Activated naive CD4-positive, alpha-beta T cell treated with Interleukin-2 at 50 U/mL for 16 hours (primary cell): ENCODE measurements at regions not wholly inside any gene's neighbourhood (a gene's known extent, or its start where the extent isn't known, plus 50 kb on each side); places are given as distances from the start of the nearest gene placed in this dataset.
"Not testable (repeated sequence)": the region's sequence is repeated elsewhere in the genome, so short reads cannot be mapped to it uniquely, and the experiment has no call there.

ENCODE experiments used
- DNase-seq: peaks from one replicate; pipeline ENCODE4 v3.0.0-alpha.2; 2020

DNA sequence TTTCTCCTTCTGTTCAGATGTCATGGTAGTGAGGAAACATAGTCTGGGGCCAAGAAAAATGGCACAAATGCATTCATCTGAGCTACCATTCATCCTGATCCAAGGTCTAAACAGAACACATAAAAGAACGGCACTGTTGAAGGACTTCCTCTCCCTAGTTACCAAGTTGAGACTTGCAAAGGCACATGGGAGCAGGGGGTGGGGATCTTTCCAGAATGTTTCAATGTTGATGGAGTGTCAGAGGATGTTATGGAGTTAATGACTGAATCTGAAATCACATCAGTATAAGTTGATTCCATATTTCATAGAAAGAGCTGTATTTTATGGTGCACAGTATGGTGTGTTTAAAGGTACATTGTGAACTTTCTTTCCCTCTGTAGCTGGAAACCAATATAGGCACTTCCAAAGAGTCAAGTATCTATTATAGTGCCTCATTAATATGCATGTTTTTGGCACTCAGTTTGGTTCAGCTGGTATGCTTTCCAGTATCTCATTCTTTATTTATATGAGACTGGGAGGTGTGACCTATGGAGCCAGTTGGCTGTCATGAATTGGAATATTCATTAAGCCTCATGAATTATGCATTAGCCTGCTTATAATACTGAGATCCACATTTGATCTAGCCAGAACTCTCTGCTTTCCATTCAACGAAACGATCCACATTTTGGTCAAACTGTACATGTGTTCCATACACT, 603.0 kb downstream of the NR2F1-AS1 start:
- no peak for DNase-seq

DNA sequence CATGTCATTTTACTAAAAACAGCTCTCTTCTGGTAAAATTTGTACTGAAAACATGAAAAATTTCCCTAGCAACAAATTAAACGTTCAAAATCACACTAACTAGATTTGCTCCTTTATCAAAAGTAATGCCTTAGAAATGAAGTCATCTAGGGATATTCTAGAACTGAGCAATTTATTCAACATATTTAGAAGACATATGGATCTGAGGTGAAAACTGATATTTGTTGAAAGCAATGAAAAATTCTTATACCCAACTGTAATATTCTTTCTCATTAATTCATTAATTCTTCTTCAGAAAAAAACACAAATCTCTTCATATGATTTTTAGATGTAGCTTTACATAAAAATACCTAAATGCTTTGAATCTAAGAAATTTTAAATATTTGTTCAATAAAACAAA, 604.9 kb downstream of the NR2F1-AS1 start:
- DNase-seq, result no peak

DNA sequence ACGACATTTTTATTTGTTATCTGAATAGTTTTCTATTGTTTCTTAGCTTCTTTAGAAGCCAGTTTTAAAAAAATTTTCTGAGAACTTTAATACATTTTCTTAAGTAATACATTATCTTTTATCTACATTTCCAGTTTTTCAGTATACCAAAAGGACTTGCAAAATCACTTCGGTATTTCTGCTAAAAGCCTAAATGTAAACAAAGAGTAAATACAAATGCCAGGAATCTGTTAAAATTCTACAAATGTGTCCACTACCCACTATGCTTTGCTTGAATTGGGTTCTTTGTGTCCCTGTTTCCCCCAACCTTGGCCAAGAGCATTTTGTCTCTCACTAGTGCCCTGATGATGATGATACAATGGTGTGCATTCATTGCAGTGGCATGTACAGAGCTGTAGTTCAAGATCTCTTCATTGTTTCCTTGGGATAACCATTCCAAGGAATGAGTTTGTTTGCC, 611.2 kb downstream of the NR2F1-AS1 start:
- no peak for DNase-seq

DNA sequence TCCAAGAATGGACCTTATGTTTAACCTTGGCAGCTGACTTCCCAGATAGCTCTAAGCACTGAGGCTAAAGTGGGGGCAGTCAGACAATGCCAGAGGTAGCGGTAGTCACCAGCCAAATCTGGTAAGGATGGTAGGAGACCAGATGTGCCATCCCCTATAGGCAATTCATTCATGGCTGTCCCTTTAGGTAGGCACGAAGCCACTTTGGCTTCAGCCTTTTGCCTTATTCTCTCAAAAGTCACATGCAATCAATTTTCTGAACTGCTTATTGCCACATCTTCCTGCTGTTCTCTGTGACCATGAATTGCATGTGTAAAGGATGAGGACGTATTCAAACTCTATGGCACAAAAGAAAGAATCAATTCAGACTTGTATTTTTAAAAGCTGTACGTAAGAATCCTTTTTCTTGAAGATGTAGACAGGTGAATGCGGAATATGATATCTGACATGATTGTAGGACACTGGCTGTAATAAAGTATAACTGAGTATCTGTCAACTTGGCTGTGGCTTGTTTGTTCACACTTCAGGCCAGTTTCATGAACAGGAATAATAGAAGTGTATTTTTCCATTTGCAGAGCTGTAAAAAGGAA, 611.7 kb downstream of the NR2F1-AS1 start:
- DNase-seq, result no peak

DNA sequence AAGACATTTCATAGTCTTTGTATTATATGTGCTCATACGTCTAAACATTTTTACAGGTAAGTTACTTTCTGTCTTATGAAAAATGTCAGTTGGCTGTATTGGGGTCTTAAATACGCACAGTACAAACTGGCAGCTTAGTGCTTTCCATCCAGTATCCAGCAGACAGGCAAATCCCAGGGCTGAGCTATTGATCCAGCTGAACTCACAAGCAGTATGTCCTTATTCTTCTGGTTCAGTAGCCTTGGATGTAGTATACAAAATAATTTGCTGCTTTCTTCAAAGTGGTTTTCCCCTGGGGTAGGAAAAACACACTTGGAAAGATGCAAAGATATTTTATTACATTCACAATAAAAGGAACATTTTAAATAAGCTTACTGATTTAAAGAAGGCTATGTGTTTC, 617.2 kb downstream of the NR2F1-AS1 start:
- no peak for DNase-seq

DNA sequence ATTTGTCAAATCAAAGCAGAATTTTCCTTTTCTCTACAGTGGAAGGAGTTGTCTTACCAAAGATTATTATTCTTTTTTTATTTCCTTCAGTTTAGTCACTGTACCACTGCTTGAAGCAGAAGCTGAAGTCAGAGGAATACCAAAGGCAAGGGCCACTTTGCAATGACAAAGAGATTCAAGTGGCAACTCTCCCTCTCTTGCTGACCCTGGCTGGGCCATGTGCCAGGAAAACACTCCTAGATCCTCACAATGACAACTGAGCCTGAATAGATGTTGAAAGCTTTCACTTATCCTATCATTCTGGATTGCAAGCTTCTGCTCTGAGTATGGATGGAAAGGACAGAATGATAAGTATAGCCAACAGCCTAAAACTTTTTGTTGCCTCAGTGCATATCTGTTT, 618.3 kb downstream of the NR2F1-AS1 start:
- DNase-seq, result no peak

DNA sequence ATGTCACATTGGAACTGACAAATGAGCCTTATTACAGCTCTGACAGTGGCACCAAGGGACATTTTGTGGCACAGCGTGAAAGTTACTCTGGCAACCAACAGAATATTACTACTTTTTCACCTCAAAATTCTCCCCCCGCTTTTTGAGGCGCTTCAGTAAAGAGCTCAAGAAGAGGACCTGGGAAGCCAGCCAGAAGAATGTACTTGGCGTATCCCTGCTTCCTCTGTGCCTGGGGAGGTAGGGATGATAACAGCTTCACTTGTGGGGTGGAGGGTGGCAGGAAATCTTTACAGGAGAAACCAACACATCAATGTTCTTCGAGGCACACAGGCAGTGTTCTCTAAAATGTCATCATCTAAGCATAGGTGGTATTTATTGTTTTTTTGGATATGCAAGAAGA, 624.1 kb downstream of the NR2F1-AS1 start:
- no peak for DNase-seq

DNA sequence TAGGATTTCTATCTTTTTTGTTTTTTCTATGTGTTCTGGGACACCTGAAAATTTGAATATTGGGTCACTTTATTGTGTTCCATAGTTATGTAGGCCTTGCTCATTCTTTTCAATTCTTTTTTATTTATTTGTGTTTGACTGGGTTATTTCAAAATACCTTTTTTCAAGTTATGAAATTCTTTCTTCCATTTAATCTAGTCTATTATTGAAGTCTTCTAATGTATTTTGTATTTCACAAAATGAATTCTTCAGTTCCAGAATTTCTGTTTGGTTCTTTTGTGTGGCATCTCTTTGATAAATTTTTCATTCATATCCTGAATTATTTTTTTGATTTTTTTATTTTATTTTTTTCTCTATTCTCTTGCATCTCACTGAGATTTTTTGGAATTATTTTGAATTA, 628.8 kb downstream of the NR2F1-AS1 start:
- DNase-seq, result no peak

DNA sequence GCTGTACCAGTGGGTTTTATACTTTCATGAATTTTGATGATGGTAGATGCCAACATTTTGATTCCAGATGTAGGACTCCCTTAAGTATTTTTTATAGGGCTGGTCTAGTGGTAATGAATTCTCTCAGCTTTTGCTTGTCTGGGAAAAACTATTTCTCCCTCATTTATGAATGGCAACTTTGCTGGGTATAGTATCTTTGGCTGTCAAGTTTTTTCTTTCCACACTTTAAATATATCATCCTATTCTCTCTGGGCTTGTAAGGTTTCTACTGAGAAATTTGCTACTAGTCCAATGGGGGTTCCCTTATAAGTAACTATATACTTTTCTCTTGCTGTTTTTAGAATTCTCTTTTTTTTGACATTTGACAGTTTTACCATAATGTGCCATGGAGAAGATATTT, 629.3 kb downstream of the NR2F1-AS1 start:
- no peak for DNase-seq

DNA sequence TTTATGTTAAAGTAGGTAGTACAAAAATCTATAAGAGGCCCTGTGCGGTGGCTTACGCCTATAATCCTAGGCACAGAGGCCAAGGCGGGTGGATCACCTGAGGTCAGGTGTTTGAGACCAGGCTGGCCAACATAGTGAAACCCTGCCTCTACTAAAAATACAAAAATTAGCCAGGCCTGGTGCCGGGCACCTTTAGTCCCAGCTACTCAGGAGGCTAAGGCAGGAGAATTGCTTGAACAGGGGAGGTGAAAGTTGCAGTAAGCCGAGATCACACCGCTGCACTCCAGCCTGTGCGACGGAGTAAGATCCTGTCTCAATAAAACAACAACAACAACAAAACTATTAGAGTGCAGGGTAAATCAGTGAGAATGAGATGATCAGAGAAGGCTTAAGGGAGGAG, 634.5 kb downstream of the NR2F1-AS1 start:
- DNase-seq, result no peak

DNA sequence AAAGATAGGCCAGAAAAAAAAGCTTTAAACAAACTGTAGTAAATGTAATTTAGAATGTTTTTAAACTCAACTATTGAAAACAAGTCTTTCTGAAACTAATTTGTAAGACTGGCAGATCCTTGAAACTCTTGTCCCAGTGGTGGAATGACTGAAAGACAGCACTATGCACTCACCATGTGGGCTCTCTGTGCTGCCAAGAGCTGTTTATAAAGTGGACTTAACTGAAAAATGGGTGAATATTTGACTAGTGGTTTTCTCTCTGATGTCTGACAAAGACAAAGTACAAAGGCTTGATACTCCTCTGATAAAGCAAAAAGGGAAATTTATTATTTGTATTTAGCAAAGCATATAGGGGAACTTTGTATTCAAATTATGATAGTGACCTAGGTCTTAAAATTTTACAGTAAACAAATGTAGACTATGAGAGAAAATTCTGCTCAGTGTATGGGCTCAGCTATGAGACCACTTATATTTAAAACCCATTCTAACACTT, 635.4 kb downstream of the NR2F1-AS1 start:
- no peak for DNase-seq

DNA sequence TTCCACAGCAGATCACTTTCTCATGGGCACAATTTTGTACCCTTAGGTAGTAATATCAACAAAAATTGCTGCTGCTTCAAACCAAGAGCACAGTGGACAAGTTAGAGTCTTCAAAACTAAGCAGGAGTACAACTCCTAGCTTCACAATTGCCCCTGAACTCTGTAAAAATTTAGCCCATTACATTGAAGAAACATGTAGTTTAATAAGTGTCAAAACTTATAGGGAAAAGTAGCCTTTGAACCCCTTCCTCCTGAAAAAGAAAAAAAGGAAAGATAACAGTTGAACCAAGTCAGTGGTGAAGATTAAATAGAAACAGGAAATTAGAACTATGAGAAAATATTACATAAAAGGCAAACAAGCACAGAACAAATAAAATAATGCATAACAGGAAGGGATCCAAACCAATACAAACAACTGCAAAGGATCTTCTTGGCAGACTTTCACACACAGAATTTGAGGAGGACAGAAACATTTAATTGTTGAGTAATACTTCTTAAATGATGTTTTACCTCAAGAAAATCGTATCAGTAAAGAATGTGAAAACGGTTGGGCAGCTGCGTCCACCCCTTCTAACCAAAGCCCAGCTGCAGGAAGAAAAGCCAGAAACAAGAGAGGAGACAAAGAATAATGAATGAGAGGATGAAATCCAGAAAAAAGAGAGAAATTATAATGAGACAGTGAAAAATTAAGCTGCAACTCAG, 636.0 kb downstream of the NR2F1-AS1 start:
- no peak for DNase-seq

DNA sequence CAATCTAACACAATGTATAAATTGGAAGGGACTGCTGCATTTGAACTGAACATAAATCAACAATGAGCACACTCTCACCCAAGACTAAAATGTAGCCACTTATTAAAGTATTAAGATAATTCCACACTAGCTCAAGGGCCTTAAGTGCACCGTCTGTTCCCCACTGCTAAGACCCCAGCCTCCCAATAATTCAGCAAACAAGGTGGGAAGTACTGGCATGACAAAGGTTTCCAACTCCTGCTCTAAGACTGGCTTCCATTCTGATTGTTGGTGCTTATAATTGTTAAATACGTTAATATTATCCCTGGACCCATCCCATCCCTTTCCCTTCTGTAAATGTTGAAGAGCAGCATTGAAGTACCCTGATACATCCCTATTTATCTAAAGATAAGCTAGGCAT, 636.7 kb downstream of the NR2F1-AS1 start:
- no peak for DNase-seq

DNA sequence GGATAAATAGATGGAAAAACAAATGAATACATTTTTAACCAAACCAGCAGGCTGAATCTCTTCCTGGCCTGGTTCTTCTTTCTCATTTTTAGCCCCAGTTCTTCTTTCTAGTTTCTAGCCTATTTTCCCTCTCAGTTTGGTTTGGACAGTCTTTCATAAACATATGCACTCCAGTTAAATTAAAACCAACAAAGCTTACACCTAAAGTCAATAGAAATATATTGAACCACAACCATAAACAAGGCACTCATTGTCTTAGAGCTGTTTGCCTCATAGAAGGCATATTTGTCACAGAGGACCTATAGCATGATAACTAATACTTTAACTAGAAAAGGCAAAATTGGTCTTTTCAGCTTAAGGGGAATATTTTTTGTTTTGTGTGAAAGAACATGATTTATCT, 638.3 kb downstream of the NR2F1-AS1 start:
- DNase-seq, result no peak

DNA sequence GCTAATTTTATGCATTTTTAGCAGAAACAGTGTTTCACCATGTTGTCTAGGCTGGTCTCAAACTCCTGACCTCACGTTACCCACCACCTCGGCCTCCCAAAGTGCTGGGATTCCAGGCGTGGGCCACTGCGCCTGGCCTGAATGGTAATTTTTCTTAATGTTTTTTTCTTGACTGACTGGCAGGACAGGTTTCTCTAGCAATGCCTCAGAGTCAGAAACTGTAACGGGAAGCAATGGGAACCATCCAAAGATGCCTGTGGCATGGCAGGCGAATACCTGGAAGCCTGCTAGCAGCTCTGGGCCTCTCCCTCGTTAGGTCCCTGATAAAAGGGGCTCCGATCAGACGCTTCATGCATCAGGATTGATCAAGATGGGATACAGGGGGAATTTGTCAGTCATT, 639.2 kb downstream of the NR2F1-AS1 start:
- no peak for DNase-seq

DNA sequence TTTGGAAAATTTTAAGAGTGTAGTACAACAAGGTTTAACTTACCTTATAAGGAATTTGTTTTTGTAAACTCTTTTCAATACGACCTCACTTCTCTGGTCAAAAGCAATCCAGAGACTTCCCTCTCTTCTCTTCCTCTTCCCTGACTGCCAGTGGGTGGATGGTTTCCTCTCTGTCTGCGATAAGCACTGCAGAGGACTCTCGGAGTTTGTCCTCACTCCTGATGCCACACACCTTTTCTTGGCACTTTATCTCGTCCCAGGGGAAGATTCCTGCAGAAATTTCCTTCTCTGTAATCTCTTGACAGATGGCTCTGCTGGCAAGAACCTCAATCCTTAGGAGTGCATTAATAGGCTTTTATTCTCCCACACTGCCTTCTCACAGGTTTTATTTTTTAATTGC, 641.6 kb downstream of the NR2F1-AS1 start:
- DNase-seq, result no peak

DNA sequence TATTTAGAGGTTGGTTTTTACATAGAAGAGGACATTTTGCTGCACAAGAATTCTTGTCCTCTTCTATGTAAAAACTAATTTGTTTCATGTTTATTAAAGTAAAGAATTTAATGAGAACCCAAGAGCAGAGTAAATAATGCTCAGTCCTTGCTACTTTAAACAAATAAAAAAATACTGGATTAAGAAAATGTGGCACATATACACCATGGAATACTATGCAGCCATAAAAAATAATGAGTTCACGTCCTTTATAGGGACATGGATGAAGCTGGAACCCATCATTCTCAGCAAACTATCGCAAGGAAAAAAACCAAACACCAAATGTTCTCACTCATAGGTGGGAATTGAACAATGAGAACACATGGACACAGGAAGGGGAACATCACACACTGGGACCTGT, 643.6 kb downstream of the NR2F1-AS1 start:
- DNase-seq, result not testable (repeated sequence)

DNA sequence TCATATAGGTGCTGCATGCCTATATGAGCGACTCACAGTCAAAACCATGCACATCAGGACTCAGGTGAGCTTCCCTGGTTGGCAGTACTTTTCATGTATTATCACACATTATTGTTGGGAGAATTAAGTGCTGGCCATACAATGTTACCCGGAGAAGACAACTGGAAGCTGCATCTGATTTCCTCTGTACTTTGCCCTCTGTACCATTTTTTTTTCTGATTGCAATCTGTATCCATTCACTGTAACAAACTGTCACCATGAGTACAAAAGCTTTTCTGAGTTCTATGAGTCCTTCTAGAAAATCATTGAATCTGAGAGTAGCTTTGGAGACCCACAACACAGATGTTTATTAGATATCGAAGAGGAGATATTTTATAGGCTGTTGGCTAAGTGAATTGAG, 651.0 kb downstream of the NR2F1-AS1 start:
- DNase-seq, result no peak

DNA sequence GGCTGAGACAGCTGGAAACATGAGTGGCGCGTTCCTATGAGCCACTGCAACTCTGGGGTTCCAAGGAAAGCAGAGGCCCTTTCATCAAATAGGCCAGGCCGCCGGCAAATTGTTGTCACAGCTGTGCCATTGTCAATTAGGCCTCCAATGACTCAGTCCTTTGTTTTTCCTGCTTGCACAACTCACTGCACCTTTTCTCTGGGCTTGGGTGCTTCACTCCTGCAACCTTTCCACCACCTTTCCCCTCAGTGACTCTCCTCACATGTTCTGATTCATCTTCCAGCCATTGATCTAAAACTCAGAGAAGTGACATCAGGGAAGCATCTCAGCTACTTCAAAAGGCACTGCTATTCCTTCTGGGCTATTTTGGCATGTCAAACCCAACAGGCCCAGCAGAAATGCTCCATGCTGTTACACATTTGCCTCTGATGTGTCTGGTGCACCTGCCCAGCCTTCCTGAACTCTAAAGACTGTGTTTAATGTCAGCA, 653.7 kb downstream of the NR2F1-AS1 start:
- no peak for DNase-seq

DNA sequence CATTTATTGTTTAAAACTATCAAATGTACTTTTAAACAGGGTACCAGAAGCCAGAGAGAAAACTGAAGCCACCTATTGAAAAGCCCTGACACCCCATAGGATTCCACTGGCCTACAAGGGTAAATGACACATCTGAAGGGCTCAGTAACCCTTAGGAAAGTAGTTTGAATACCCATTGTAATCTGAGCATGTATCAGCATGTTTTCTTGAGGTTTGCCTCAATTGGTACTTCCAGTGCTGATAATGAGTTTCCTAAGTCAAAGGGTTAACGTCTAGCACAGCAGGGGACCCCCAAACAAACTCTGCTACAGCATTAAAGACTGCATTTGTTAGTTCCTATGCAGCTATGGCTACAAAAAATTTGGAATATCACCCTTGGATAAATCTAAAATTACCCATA, 657.1 kb downstream of the NR2F1-AS1 start:
- DNase-seq, result no peak

DNA sequence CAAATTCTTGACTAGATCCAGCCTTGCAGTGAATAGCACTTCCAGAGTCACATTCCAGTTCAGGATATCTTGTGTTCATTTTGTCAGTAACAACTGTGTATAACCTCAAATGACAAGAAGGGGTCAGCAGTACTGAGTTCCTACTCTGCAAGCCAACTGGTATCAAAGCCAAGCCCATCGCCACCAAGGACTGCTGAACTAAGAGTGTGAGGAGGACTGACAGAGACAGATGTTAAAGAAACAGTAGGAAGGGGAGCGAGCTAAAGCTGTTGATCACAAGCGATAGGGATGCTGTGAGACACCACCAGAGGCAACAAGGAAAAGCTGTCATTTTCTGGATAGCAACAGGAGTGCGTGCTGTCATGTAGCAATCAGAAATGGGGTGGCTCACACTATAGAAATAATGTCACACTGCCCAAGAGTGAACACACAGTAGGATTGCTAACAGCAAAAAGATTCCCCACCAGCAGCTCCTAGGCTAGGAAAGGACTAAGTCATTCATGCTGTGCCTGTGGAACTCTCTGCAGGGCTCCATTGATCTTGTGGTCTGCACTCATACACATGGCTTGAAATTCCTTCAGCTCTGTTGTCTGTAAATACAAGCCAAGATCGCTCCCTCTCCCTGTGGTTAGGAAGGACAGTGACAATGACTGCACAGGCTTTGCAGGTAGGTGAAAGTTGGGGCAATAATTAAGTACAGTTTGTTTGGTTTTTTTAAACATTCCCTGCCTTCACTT, 658.6 kb downstream of the NR2F1-AS1 start:
- DNase-seq, result no peak

DNA sequence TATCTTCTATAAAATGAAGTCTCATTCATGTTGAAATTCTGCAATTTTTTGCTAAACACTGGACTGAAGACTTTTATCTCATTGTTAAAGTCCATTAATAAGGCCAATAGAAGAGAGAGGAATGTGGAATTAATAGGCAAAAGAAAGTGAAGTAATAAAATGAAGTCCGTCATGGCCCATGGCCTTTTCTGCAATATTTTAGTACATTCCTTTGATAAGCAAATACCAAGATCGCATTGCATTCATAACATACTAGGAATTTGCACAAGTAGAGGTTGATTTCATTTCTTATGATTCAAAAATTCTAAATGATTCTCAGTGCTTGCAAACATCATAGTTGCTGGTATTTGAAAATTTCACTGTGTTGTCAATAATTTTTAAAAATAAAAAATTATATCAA, 664.0 kb downstream of the NR2F1-AS1 start:
- no peak for DNase-seq

DNA sequence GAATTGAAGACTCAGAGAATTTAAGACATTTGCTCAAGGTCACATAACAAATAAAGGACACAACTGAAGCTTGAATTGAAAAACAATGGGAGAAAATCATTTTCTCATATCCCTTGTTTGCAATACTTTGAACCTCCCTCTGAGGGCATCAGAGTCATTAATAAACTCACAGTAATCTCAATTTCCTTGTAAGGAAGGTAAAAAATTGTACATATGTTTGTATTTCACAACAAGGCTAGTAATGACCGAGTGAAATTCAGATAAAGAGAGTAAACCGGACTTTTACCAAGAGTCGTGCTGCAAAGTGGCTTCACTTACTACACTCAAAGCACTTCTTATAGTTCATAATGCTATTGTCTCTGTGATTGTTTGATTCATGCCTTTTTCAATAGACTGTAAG, 665.0 kb downstream of the NR2F1-AS1 start:
- no peak for DNase-seq
